ENCODE measurements at regions not wholly inside any gene's neighbourhood (a gene's known extent, or its start where the extent isn't known, plus 50 kb on each side); places are given as distances from the start of the nearest gene placed in this dataset.

GRCh38 chr4:110751183-110751582, 128.3 kb upstream of the PITX2 start:
- Histone ChIP-seq H3K4me2 (ENCODE audit: low read length) (no peak overlapping the region), H2AFZ (ENCODE audit: low read depth, low read length) (no peak overlapping the region), H3K27me3 (ENCODE audit: insufficient read depth, low read depth, low read length) (no peaks in the 10 kb centered on the region), H3K9me2 (ENCODE audit: insufficient read depth, low read length) (no peaks in the 10 kb centered on the region), H3K9me3 (ENCODE audit: low read length) (no peaks in the 10 kb centered on the region), H4K20me1 (ENCODE audit: insufficient read depth) (no peaks in the 10 kb centered on the region), H3K27ac (ENCODE audit: low read length) (no peak overlapping the region), H3K9ac (ENCODE audit: low read length) (no peak overlapping the region), H3K36me3 (ENCODE audit: insufficient read depth, low read length) (no peaks in the 10 kb centered on the region), H3K79me2 (replicated peaks; ENCODE audit: insufficient read depth, low read length) (no peaks in the 10 kb centered on the region), H3K4me3 (ENCODE audit: low read length) (no peak overlapping the region), H3F3A (ENCODE audit: insufficient read depth, low read length, poor library complexity, severe bottlenecking) (no peaks in the 10 kb centered on the region)
- no peak for TF ChIP-seq CTCF (IDR thresholded peaks at IDR 0.05; ENCODE audit: poor library complexity, severe bottlenecking)
- TF ChIP-seq EP300 (conservative IDR thresholded peaks at IDR 0.05; ENCODE audit: poor library complexity, severe bottlenecking): no peak
- TF ChIP-seq SMC3 (conservative IDR thresholded peaks at IDR 0.05; ENCODE audit: poor library complexity): no peak
- TF ChIP-seq EZH2 (IDR thresholded peaks at IDR 0.05; ENCODE audit: borderline replicate concordance, insufficient read depth, low read length, poor library complexity, severe bottlenecking): no peak
- no peak for TF ChIP-seq MXI1 (conservative IDR thresholded peaks at IDR 0.05; ENCODE audit: poor library complexity, severe bottlenecking)
- no peak for TF ChIP-seq REST (IDR thresholded peaks at IDR 0.05; ENCODE audit: borderline replicate concordance)
- TF ChIP-seq TAF1 (IDR thresholded peaks at IDR 0.05; ENCODE audit: low read depth): no peak
- TF ChIP-seq POLR2AphosphoS5 (IDR thresholded peaks at IDR 0.05): no peak
- no peak for TF ChIP-seq RAD21 (conservative IDR thresholded peaks at IDR 0.05)

GRCh38 chr4:110751986-110752385, 129.1 kb upstream of the PITX2 start:
- no peaks in the 10 kb centered on the region for H3K9me3 ChIP-seq (ENCODE audit: low read length)
- no peaks in the 10 kb centered on the region for H3K27me3 ChIP-seq (ENCODE audit: insufficient read depth, low read depth, low read length)
- no peak overlapping the region for H2AFZ ChIP-seq (ENCODE audit: low read depth, low read length)
- H3K4me3 ChIP-seq (ENCODE audit: low read length): no peak overlapping the region
- TF ChIP-seq SMC3 (conservative IDR thresholded peaks at IDR 0.05; ENCODE audit: poor library complexity) (no peak), MXI1 (conservative IDR thresholded peaks at IDR 0.05; ENCODE audit: poor library complexity, severe bottlenecking) (no peak), RAD21 (conservative IDR thresholded peaks at IDR 0.05) (no peak), EZH2 (IDR thresholded peaks at IDR 0.05; ENCODE audit: borderline replicate concordance, insufficient read depth, low read length, poor library complexity, severe bottlenecking) (no peak), TAF1 (IDR thresholded peaks at IDR 0.05; ENCODE audit: low read depth) (no peak), CTCF (IDR thresholded peaks at IDR 0.05; ENCODE audit: poor library complexity, severe bottlenecking) (no peak), EP300 (conservative IDR thresholded peaks at IDR 0.05; ENCODE audit: poor library complexity, severe bottlenecking) (no peak)
- no peak overlapping the region for H3K27ac ChIP-seq (ENCODE audit: low read length)
- no peak overlapping the region for H3K4me2 ChIP-seq (ENCODE audit: low read length)
- no peaks in the 10 kb centered on the region for H4K20me1 ChIP-seq (ENCODE audit: insufficient read depth)
- H3F3A ChIP-seq (ENCODE audit: insufficient read depth, low read length, poor library complexity, severe bottlenecking): no peaks in the 10 kb centered on the region
- no peaks in the 10 kb centered on the region for H3K79me2 ChIP-seq (replicated peaks; ENCODE audit: insufficient read depth, low read length)
- H3K9me2 ChIP-seq (ENCODE audit: insufficient read depth, low read length): no peaks in the 10 kb centered on the region
- H3K9ac ChIP-seq (ENCODE audit: low read length): no peak overlapping the region
- H3K36me3 ChIP-seq (ENCODE audit: insufficient read depth, low read length): no peaks in the 10 kb centered on the region
